Nephron progenitor cell (in vitro differentiated cells): ENCODE measurements at regions not wholly inside any gene's neighbourhood (a gene's known extent, or its start where the extent isn't known, plus 50 kb on each side); places are given as distances from the start of the nearest gene placed in this dataset.

Source experiments
- DNase-seq: peaks from one replicate; pipeline ENCODE4 v3.0.0; 2021
- H3K27ac Mint-ChIP-seq: 2 replicates; pipeline ENCODE4 v1.8.0; 2021; ENCODE audit warnings: mild to moderate bottlenecking, moderate library complexity, mixed read lengths
- H3K27me3 Mint-ChIP-seq: 2 replicates; pipeline ENCODE4 v1.8.0; 2021; ENCODE audit warnings: mild to moderate bottlenecking, low read depth, mixed read lengths; ENCODE audit not compliant: poor library complexity
- H3K36me3 Mint-ChIP-seq: 2 replicates; pipeline ENCODE4 v1.8.0; 2021; ENCODE audit warnings: low read depth, mixed read lengths
- H3K4me1 Mint-ChIP-seq: 2 replicates; pipeline ENCODE4 v1.8.0; 2021; ENCODE audit warnings: mixed read lengths
- H3K4me3 Mint-ChIP-seq: 2 replicates; pipeline ENCODE4 v1.8.0; 2021; ENCODE audit warnings: mild to moderate bottlenecking, moderate library complexity, mixed read lengths
- H3K9me3 Mint-ChIP-seq: 2 replicates; pipeline ENCODE4 v1.8.0; 2021; ENCODE audit warnings: mild to moderate bottlenecking, moderate library complexity, mixed read lengths
- CTCF ChIP-seq: fragments of 200-600 bp; sonication (generic); IDR thresholded peaks from 2 replicates; pipeline ENCODE4 v1.5.0; 2021; ENCODE audit warnings: antibody characterized with exemption

- no peaks in the 10 kb centered on the region for H3K9me3 Mint-ChIP-seq
- DNase-seq = no peak
These were observed 78.8 kb upstream of the PCDH7 start for GRCh38 chr4:30641345-30641744.

GRCh38 chr4:30642567-30642966, 77.6 kb upstream of the PCDH7 start:
- no peaks in the 10 kb centered on the region for H3K36me3 Mint-ChIP-seq
- H3K27ac Mint-ChIP-seq = no peak overlapping the region
- no peak overlapping the region for H3K4me3 Mint-ChIP-seq
- no peaks in the 10 kb centered on the region for H3K9me3 Mint-ChIP-seq
- DNase-seq = no peak
- H3K4me1 Mint-ChIP-seq = no peaks in the 10 kb centered on the region
- peaks cover under 1% of the 10 kb centered on the region for H3K27me3 Mint-ChIP-seq
- no peak for TF ChIP-seq CTCF

More at GRCh38 chr4:30641345-30641744, 78.8 kb upstream of the PCDH7 start:
- H3K27ac Mint-ChIP-seq = no peak overlapping the region
- H3K4me1 Mint-ChIP-seq = no peaks in the 10 kb centered on the region
- H3K36me3 Mint-ChIP-seq = no peaks in the 10 kb centered on the region
- H3K4me3 Mint-ChIP-seq = no peak overlapping the region
- no peaks in the 10 kb centered on the region for H3K27me3 Mint-ChIP-seq
- no peak for TF ChIP-seq CTCF

- no peak overlapping the region for H3K4me3 Mint-ChIP-seq
- H3K27me3 Mint-ChIP-seq = no peaks in the 10 kb centered on the region
- no peak for DNase-seq
- no peak overlapping the region for H3K27ac Mint-ChIP-seq
- no peaks in the 10 kb centered on the region for H3K4me1 Mint-ChIP-seq
- no peaks in the 10 kb centered on the region for H3K36me3 Mint-ChIP-seq
- TF ChIP-seq CTCF = no peak
- H3K9me3 Mint-ChIP-seq = no peaks in the 10 kb centered on the region
These were observed 66.9 kb upstream of the PCDH7 start for GRCh38 chr4:30653291-30653690.

GRCh38 chr4:30656828-30657227, 63.3 kb upstream of the PCDH7 start:
- no peak overlapping the region for H3K27ac Mint-ChIP-seq
- no peaks in the 10 kb centered on the region for H3K36me3 Mint-ChIP-seq
- no peak for DNase-seq
- TF ChIP-seq CTCF = no peak
- no peak overlapping the region for H3K4me3 Mint-ChIP-seq
- H3K4me1 Mint-ChIP-seq = no peaks in the 10 kb centered on the region
- H3K27me3 Mint-ChIP-seq = no peaks in the 10 kb centered on the region
- H3K9me3 Mint-ChIP-seq = no peaks in the 10 kb centered on the region

GRCh38 chr4:30667919-30668318, 52.2 kb upstream of the PCDH7 start:
- H3K9me3 Mint-ChIP-seq = no peaks in the 10 kb centered on the region
- H3K4me1 Mint-ChIP-seq = no peaks in the 10 kb centered on the region
- H3K4me3 Mint-ChIP-seq = no peak overlapping the region
- no peak for TF ChIP-seq CTCF
- no peak for DNase-seq
- H3K27ac Mint-ChIP-seq = no peak overlapping the region
- H3K27me3 Mint-ChIP-seq = peaks cover 6% of the 10 kb centered on the region
- H3K36me3 Mint-ChIP-seq = no peaks in the 10 kb centered on the region

- H3K4me3 Mint-ChIP-seq = no peak overlapping the region
- TF ChIP-seq CTCF = no peak
These were observed 50.0 kb upstream of the PCDH7 start for GRCh38 chr4:30670206-30670605.

More at GRCh38 chr4:30670206-30670605, 50.0 kb upstream of the PCDH7 start:
- Mint-ChIP-seq H3K4me1 (no peaks in the 10 kb centered on the region), H3K27ac (no peak overlapping the region), H3K36me3 (no peaks in the 10 kb centered on the region), H3K27me3 (peaks cover 6% of the 10 kb centered on the region), H3K9me3 (no peaks in the 10 kb centered on the region)
- DNase-seq = no peak
